WTC11 (cell line): ENCODE measurements at regions not wholly inside any gene's neighbourhood (a gene's known extent, or its start where the extent isn't known, plus 50 kb on each side); places are given as distances from the start of the nearest gene placed in this dataset.

Experiments used
- CDX4 ChIP-seq: fragments of 250-450 bp; sonication (Bioruptor Pico); IDR thresholded peaks from 2 replicates; pipeline ENCODE4 v1.9.0; 2021; ENCODE audit warnings: moderate library complexity, mild to moderate bottlenecking, inconsistent platforms, borderline replicate concordance
- CTCF ChIP-seq: fragments of 200-600 bp; IDR thresholded peaks from 2 replicates; pipeline ENCODE4 v1.8.0; 2022; ENCODE audit warnings: antibody characterized with exemption
- FOXP4 ChIP-seq: sonication (generic); formaldehyde crosslinking; IDR thresholded peaks from 2 replicates; pipeline ENCODE4 v1.8.0; 2022; ENCODE audit warnings: mild to moderate bottlenecking, missing genetic modification reagents
- NR2C2 ChIP-seq: sonication (generic); formaldehyde crosslinking; IDR thresholded peaks from 2 replicates; pipeline ENCODE4 v1.8.0; 2022; ENCODE audit warnings: mild to moderate bottlenecking, missing genetic modification reagents

- TF ChIP-seq CTCF (no peak), CDX4 (CRISPR knock-in tag) (no peak), FOXP4 (CRISPR knock-in tag) (no peak), NR2C2 (CRISPR knock-in tag) (no peak)
These were observed 269.5 kb downstream of the HS3ST3A1 start for GRCh38 chr17:13332207-13332606.
